Stomach (tissue), 4 donors: ENCODE measurements at regions not wholly inside any gene's neighbourhood (a gene's known extent, or its start where the extent isn't known, plus 50 kb on each side); places are given as distances from the start of the nearest gene placed in this dataset.

Experiments
- CTCF ChIP-seq, 7 experiments: fragments of 450-650 bp in 4 of 7; fragments of 200-600 bp in 3 of 7; sonication (generic) in 3 of 7; IDR thresholded peaks; one replicate each; pipeline ENCODE4 v1.5.1; 2016 to 2019; ENCODE audit warnings: antibody characterized with exemption in 7 of 7, control low read depth in 2 of 7, mild to moderate bottlenecking in 1 of 7
- EP300 ChIP-seq: sonication (generic); formaldehyde crosslinking; IDR thresholded peaks from one replicate; pipeline ENCODE4 v1.6.1; 2017; ENCODE audit warnings: antibody characterized with exemption
- POLR2A ChIP-seq, 4 donors: fragments of 450-650 bp; IDR thresholded peaks; one replicate each; pipeline ENCODE4 v1.6.1; 2016; ENCODE audit warnings: antibody characterized with exemption in 4 of 4, control low read depth in 2 of 4, mild to moderate bottlenecking in 1 of 4, moderate library complexity in 1 of 4
- POLR2AphosphoS5 ChIP-seq, 3 donors: sonication (generic); formaldehyde crosslinking; IDR thresholded peaks; one replicate each; pipeline ENCODE4 v1.6.1; 2016; ENCODE audit warnings: antibody characterized with exemption in 3 of 3

GRCh38 chr16:82421851-82422250 is 204.9 kb upstream of the CDH13 start:
- TF ChIP-seq POLR2A (IDR thresholded peaks at IDR 0.05), result no peak
- TF ChIP-seq CTCF (IDR thresholded peaks at IDR 0.05), result no peak
- no peak for TF ChIP-seq EP300
- TF ChIP-seq POLR2AphosphoS5 (IDR thresholded peaks at IDR 0.05), result no peak
